Lower lobe of right lung (tissue), 2 donors: ENCODE measurements at regions not wholly inside any gene's neighbourhood (a gene's known extent, or its start where the extent isn't known, plus 50 kb on each side); places are given as distances from the start of the nearest gene placed in this dataset.

Source experiments
- ATAC-seq, 2 donors: fragments of 200-7000 bp; cut with Tn5 transposase; one replicate each; pipeline ENCODE4 v1.9.1; 2020 to 2022; ENCODE audit warnings: mild to moderate bottlenecking in 2 of 2, moderate library complexity in 2 of 2
- DNase-seq: peaks from one replicate; pipeline ENCODE4 v3.0.0-alpha.2; 2020
- H3K27ac ChIP-seq: fragments of 200-600 bp; one replicate; pipeline ENCODE4 v1.8.0; 2022
- H3K27me3 ChIP-seq: fragments of 200-600 bp; one replicate; pipeline ENCODE4 v1.8.0; 2022; ENCODE audit warnings: low read depth
- H3K36me3 ChIP-seq: fragments of 200-600 bp; one replicate; pipeline ENCODE4 v1.8.0; 2022; ENCODE audit warnings: mild to moderate bottlenecking
- H3K4me1 ChIP-seq: fragments of 200-600 bp; one replicate; pipeline ENCODE4 v1.8.0; 2022
- H3K4me3 ChIP-seq: fragments of 200-600 bp; one replicate; pipeline ENCODE4 v1.8.0; 2022; ENCODE audit warnings: mild to moderate bottlenecking
- H3K9me3 ChIP-seq: fragments of 200-600 bp; one replicate; pipeline ENCODE4 v1.8.0; 2022
- intact Hi-C: fragments of 100-400 bp; cut with DNase I; formaldehyde crosslinking; loops from one replicate; pipeline ENCODE4 v1.11.0; 2022
- TF ChIP-seq, protein P1 (sequence below): fragments of 200-600 bp; IDR thresholded peaks from one replicate; pipeline ENCODE4 v1.8.0; 2022; ENCODE audit warnings: antibody characterized with exemption, mild to moderate bottlenecking
- donor health status: DM: no; HTN: yes; CAD: no; lungs with severe emphysema.

DNA sequence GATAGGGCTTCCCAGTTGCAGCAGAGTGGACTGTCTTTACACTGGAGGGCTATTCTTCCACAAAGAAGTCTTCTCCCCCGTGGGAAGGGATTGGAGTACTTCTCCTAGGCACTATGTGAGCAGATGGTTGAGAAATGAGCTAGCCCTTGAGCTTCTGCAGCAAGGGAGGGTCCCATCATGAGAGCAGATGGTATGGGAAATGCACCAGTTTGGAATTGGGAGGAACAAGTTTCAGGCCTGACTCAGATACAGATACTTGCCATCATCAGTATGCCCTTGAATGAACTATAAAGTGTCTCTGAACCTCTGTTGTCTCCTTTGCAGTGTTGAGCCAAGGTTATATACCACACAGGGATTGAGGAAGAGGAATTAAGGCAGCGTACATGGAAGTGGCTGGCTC is 757.4 kb downstream of the RNF144A start:
- TF ChIP-seq, protein P1, sequence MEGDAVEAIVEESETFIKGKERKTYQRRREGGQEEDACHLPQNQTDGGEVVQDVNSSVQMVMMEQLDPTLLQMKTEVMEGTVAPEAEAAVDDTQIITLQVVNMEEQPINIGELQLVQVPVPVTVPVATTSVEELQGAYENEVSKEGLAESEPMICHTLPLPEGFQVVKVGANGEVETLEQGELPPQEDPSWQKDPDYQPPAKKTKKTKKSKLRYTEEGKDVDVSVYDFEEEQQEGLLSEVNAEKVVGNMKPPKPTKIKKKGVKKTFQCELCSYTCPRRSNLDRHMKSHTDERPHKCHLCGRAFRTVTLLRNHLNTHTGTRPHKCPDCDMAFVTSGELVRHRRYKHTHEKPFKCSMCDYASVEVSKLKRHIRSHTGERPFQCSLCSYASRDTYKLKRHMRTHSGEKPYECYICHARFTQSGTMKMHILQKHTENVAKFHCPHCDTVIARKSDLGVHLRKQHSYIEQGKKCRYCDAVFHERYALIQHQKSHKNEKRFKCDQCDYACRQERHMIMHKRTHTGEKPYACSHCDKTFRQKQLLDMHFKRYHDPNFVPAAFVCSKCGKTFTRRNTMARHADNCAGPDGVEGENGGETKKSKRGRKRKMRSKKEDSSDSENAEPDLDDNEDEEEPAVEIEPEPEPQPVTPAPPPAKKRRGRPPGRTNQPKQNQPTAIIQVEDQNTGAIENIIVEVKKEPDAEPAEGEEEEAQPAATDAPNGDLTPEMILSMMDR: no peak
- H3K27me3 ChIP-seq: no peaks in the 10 kb centered on the region
- DNase-seq (no peak), ATAC-seq (no peak)
- H3K9me3 ChIP-seq: peaks cover 6% of the 10 kb centered on the region
- no peak overlapping the region for H3K27ac ChIP-seq
- intact Hi-C loops: no loop called here
- H3K4me3 ChIP-seq: no peak overlapping the region
- no peaks in the 10 kb centered on the region for H3K36me3 ChIP-seq
- no peaks in the 10 kb centered on the region for H3K4me1 ChIP-seq

DNA sequence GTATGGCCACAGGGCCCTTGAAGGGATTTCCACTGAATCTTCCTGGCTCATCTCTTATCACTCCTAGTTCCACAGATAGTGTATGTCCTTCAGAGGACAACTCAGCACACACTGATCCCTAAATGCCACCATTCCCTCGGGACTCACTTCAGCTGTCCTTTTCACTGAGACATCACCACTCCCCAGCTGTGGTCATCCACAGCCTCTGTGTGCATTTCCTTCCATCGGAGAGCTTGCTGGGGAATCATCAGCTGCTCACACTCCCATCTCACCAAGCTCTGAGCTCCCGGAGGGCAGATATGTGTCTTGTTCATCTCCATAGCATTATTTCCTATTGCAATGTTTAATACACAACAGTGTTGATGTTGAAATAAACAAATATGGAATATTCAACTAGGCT is 759.5 kb downstream of the RNF144A start:
- H3K9me3 ChIP-seq: peaks cover 6% of the 10 kb centered on the region
- H3K4me1 ChIP-seq: no peaks in the 10 kb centered on the region
- no peaks in the 10 kb centered on the region for H3K36me3 ChIP-seq
- no peak for DNase-seq
- ATAC-seq: no peak
- H3K4me3 ChIP-seq: no peak overlapping the region
- intact Hi-C loops: no loop called here
- TF ChIP-seq, protein P1: no peak
- H3K27ac ChIP-seq: no peak overlapping the region
- no peaks in the 10 kb centered on the region for H3K27me3 ChIP-seq

DNA sequence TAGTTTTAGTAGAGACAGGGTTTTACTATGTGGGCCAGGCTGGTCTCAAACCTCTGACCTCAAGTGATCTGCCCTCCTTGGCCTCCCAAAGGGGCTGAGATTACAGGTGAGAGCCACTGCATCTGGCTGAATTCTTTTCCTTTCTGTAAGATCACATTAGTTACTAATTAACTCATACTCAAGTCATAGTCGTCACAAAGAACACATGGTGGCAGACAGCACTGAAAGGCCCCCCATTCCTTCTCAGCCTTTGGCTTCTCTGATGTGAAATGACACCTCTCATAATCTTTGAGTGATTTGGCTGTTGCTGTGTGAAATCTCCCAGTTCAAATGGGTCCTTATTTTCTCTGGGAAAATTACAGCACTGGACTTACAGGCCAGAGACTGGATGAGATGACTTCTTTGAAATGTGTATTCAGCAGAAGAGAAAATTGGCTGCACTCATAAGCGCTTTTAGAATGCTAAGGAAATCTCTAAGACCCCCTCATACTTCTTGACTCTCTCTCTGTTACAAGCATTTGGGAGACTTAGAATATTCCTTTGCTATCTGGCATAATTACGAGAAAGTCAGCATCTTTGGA is 764.8 kb downstream of the RNF144A start:
- Histone ChIP-seq H3K4me1 (no peaks in the 10 kb centered on the region), H3K9me3 (no peaks in the 10 kb centered on the region), H3K27me3 (no peaks in the 10 kb centered on the region), H3K27ac (no peak overlapping the region), H3K4me3 (no peak overlapping the region), H3K36me3 (no peaks in the 10 kb centered on the region)
- TF ChIP-seq, protein P1: no peak
- DNase-seq (no peak), ATAC-seq (no peak)
- intact Hi-C loops: no loop called here

DNA sequence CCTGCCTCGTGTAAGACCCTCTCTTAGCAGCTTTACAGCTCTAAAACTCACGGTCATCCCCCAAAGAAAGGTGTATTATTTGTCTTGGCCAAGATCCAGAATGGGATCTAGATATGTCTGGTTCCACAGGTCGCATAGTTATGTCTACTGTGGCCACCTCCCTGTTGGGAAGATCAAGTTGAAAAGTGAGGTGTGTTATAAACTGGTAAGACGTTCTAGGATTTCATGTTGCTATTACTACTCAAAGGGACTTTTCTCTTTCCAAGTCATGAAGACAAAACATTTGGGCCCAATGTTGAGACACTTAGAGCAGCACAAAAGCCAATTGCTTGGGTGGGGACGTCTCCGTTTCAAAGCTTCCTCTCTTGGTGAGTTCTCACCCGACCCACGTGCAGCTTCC is 766.0 kb downstream of the RNF144A start:
- TF ChIP-seq, protein P1: no peak
- H3K4me3 ChIP-seq: no peak overlapping the region
- DNase-seq (no peak), ATAC-seq (no peak)
- no peaks in the 10 kb centered on the region for H3K4me1 ChIP-seq
- no peaks in the 10 kb centered on the region for H3K27me3 ChIP-seq
- H3K36me3 ChIP-seq: no peaks in the 10 kb centered on the region
- no peaks in the 10 kb centered on the region for H3K9me3 ChIP-seq
- intact Hi-C loops: no loop called here
- H3K27ac ChIP-seq: no peak overlapping the region

DNA sequence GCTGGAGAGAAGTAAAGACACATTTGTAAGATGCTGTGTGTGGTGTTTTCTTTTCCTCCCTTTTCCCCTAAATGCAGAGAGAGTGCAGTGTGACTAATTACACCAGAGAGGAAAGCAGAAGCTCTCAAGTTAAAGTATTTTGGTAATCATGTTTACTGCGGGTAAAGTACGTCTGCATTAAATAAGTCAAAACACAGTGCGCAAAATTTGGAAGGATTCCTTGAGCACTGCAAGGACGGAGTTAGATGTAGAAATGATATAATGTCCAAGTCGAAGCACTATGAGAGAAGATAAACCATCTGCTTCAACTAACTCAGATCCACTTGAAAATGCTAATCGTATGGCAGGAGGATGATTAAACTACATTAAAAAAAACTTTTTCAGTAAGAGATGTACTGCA is 766.5 kb downstream of the RNF144A start:
- no peak for ATAC-seq
- no peak for DNase-seq
- no peaks in the 10 kb centered on the region for H3K36me3 ChIP-seq
- no peak overlapping the region for H3K4me3 ChIP-seq
- H3K27me3 ChIP-seq: no peaks in the 10 kb centered on the region
- intact Hi-C loops: no loop called here
- TF ChIP-seq, protein P1: no peak
- H3K4me1 ChIP-seq: no peaks in the 10 kb centered on the region
- no peak overlapping the region for H3K27ac ChIP-seq
- no peaks in the 10 kb centered on the region for H3K9me3 ChIP-seq
